Cardiac fibroblast (primary cell): ENCODE measurements at regions not wholly inside any gene's neighbourhood (a gene's known extent, or its start where the extent isn't known, plus 50 kb on each side); places are given as distances from the start of the nearest gene placed in this dataset.

Experiments
- DNase-seq, 2 donors: peaks; one replicate each; pipeline versions ENCODE4 v3.0.0 to v3.0.0-alpha.2; 2010; ENCODE audit warnings: low read depth in 2 of 2
- H3K4me3 ChIP-seq, 2 donors: replicated peaks in 1 of 2; 1 replicate in 1 of 2; 2 replicates in 1 of 2; pipeline ENCODE4 v1.5.1; 2011; ENCODE audit warnings: low read depth in 2 of 2, low read length in 2 of 2, mild to moderate bottlenecking in 2 of 2, moderate library complexity in 1 of 2
- TF ChIP-seq, protein P1 (sequence below): IDR thresholded peaks from one replicate; pipeline ENCODE4 v1.5.1; 2011; ENCODE audit warnings: low read depth, mild to moderate bottlenecking, low read length, inconsistent platforms

DNA sequence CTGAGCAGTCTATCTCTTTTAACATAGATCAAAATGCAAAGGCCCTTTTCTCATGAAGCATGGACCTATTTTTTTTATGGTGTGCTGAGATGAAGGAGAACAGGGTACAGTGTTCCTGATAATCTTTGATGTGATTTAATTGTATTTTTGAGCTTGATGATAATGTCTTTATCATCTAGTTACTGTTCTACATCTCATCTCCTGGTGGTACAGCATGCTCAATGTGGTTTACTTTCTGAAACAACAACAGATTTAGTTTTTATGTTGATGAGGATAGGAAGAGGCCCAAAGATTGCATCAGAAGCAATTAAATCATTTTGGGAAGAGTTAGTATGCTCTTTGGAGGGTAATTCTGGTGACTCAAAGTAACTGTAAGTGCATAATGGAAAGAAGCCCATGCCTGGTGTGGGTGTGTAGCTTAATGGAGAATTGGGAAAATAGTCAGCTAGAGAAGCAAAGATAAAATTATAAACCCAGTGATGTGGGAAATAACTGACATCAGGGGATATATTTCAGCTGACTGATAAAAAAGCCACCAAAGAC is 123.0 kb upstream of the KCNN2 start:
- TF ChIP-seq, protein P1, sequence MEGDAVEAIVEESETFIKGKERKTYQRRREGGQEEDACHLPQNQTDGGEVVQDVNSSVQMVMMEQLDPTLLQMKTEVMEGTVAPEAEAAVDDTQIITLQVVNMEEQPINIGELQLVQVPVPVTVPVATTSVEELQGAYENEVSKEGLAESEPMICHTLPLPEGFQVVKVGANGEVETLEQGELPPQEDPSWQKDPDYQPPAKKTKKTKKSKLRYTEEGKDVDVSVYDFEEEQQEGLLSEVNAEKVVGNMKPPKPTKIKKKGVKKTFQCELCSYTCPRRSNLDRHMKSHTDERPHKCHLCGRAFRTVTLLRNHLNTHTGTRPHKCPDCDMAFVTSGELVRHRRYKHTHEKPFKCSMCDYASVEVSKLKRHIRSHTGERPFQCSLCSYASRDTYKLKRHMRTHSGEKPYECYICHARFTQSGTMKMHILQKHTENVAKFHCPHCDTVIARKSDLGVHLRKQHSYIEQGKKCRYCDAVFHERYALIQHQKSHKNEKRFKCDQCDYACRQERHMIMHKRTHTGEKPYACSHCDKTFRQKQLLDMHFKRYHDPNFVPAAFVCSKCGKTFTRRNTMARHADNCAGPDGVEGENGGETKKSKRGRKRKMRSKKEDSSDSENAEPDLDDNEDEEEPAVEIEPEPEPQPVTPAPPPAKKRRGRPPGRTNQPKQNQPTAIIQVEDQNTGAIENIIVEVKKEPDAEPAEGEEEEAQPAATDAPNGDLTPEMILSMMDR = no peak
- H3K4me3 ChIP-seq = no peak overlapping the region
- DNase-seq = no peak

DNA sequence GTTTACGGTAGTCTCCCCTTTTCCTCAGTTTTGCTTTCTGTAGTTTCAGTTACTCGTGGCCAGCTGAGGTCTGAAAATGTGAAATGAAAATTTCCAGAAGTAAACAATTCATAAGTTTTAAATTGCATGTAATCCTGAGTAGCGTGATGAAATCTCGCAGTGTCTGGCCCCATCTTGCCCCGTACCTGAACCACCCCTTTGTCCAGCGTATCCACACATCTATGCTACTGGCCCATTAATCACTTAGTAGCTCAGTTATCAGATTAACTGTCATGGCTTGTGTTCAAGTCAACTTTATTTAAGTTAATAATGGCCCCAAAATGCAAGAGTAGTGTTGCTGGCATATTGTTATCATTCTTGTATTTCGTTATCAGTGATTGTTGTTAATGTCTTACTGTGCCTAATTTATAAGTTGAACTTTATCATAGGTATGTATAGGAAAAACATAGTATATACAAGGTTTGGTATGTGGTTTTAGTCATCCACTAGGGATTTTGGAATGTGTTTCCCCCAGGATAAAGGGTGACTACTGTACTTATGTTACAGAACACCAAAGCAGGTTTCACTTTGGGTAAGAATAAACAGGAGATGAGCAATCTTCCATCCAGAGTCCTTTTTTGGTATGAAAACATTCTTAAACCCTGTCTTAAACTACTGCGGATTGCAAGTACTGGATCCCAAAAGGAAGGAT is 118.4 kb upstream of the KCNN2 start:
- DNase-seq = peak; percentile 3 to 47
- TF ChIP-seq, protein P1 = no peak
- H3K4me3 ChIP-seq = no peak overlapping the region

DNA sequence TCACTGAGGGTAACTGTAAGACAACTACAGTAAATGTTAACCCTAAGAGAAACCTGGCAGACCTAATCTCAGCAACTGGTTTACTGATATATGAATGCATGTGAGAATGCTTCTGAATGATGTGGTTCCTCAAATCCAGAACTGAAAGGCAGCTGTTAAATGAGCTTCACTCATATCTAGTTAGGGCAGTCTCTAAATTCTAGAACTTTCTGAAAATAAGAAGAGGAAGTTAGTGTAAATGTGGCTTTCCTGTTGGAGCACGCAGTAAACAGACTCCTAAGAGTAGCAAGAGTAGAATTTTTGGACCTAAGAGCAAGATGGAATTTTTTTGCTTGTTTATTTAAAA is 117.9 kb upstream of the KCNN2 start:
- TF ChIP-seq, protein P1 = no peak
- no peak for DNase-seq
- H3K4me3 ChIP-seq = no peak overlapping the region

DNA sequence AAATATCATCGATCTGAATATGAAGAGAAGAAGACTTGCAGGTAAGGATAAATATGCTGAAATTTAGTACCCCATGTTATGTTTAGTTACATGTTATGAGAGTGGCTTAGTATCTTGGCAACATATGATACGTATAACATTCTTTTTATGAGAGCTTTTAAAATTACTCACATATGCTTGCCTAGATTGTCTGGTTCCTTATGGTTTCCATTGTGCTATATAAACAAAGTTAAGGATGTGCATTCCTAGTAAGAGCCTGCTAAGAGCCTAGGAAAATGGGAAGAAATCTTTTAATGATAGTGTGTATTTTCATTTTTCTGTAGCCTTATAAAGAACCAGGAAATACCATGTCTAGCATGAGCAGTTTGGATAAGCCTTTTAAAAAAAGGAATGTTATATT is 112.0 kb upstream of the KCNN2 start:
- DNase-seq = no peak
- H3K4me3 ChIP-seq = no peak overlapping the region
- TF ChIP-seq, protein P1 = no peak

DNA sequence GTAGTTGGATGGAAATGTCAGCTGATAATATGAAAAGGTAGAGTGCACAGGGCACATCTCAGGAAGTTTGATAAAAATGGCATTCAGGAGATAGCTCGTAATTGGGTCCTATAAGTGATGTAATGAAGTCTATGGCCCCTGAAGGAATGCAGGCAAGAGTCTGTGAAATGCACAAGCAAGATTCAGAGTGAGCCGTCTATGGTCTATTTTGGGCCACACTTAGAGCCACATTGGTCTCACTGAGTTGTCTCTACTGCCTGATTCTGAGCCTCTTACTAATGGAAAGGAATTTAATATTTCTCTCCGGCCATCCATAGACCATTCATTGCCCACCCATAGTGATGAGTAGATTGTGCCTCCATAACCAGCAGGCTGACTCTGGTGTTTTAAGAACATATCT is 111.3 kb upstream of the KCNN2 start:
- H3K4me3 ChIP-seq = no peak overlapping the region
- TF ChIP-seq, protein P1 = no peak
- no peak for DNase-seq

DNA sequence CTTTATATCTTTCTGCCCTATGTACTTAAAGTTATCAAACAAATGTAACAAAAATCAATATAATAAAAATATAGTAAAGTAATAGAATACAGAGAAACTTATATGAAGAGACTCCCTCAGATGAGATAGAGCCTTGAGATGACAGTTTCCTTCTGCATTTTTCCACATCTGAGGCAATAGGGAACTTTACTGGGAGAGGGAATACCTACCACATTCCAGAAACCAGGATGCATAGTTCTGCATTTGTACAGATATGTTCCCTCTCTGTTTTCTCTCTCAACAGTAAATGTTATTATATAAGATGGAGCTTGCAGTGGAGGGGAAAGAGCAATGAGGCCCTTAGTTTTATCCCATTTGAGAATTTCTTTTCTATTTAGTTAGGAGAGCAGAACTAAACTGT is 109.6 kb upstream of the KCNN2 start:
- H3K4me3 ChIP-seq = no peak overlapping the region
- TF ChIP-seq, protein P1 = no peak
- DNase-seq = no peak

DNA sequence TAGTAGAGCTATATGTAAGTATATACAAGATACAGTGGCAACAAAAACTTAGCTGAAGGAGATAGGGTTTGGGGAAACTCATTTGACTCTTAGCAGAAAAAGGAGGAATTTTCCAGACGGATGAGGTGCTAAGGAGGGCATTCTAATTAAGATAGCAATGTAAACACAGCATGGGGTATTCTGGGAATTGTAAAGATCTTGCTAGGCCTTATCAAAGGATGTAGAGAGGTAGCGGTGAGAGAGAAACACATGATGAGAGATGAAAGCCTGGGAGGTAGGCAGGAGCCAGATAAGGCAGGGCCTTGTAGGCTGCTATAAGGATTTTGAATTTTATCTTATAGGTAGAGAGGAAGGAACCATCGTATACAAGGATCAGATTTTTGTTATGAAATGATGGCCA is 106.6 kb upstream of the KCNN2 start:
- DNase-seq = no peak
- H3K4me3 ChIP-seq = no peak overlapping the region
- TF ChIP-seq, protein P1 = no peak
